ENCODE measurements at regions not wholly inside any gene's neighbourhood (a gene's known extent, or its start where the extent isn't known, plus 50 kb on each side); places are given as distances from the start of the nearest gene placed in this dataset.

- H3K4me3 ChIP-seq (replicated peaks; ENCODE audit: low read depth, low read length): no peak overlapping the region
- TF ChIP-seq, protein P1, sequence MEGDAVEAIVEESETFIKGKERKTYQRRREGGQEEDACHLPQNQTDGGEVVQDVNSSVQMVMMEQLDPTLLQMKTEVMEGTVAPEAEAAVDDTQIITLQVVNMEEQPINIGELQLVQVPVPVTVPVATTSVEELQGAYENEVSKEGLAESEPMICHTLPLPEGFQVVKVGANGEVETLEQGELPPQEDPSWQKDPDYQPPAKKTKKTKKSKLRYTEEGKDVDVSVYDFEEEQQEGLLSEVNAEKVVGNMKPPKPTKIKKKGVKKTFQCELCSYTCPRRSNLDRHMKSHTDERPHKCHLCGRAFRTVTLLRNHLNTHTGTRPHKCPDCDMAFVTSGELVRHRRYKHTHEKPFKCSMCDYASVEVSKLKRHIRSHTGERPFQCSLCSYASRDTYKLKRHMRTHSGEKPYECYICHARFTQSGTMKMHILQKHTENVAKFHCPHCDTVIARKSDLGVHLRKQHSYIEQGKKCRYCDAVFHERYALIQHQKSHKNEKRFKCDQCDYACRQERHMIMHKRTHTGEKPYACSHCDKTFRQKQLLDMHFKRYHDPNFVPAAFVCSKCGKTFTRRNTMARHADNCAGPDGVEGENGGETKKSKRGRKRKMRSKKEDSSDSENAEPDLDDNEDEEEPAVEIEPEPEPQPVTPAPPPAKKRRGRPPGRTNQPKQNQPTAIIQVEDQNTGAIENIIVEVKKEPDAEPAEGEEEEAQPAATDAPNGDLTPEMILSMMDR (IDR thresholded peaks at IDR 0.05; ENCODE audit: low read length, missing control alignments): no peak
- no peak for DNase-seq (ENCODE audit: low read depth)
Measured at GRCh38 chr3:161555320-161555719, 58.7 kb downstream of the OTOL1 start.

DNA sequence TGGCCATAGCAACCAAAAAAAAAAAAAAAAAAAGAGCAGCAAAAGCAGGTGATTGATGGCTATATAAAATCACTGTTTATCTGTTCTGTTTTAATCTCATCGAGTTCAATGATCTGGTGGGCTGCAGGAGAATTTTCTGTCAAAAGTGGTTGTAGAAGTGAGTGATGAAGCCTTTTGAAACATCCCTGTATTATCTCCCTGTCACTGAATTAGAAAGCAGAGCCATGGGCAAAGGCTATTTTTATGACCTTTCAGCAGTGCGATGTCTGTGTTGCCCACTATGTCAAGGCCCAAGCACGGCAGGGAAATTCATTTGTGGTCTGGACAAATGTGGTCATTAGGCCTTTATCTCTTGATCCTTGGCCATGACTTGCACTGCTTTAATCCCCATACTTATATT is 59.9 kb downstream of the OTOL1 start:
- TF ChIP-seq, protein P1 (IDR thresholded peaks at IDR 0.05; ENCODE audit: low read length, missing control alignments): no peak
- no peak for DNase-seq (ENCODE audit: low read depth)
- no peak overlapping the region for H3K4me3 ChIP-seq (replicated peaks; ENCODE audit: low read depth, low read length)

- DNase-seq (ENCODE audit: low read depth): no peak
Measured at GRCh38 chr3:161556941-161557340, 60.3 kb downstream of the OTOL1 start.

DNA sequence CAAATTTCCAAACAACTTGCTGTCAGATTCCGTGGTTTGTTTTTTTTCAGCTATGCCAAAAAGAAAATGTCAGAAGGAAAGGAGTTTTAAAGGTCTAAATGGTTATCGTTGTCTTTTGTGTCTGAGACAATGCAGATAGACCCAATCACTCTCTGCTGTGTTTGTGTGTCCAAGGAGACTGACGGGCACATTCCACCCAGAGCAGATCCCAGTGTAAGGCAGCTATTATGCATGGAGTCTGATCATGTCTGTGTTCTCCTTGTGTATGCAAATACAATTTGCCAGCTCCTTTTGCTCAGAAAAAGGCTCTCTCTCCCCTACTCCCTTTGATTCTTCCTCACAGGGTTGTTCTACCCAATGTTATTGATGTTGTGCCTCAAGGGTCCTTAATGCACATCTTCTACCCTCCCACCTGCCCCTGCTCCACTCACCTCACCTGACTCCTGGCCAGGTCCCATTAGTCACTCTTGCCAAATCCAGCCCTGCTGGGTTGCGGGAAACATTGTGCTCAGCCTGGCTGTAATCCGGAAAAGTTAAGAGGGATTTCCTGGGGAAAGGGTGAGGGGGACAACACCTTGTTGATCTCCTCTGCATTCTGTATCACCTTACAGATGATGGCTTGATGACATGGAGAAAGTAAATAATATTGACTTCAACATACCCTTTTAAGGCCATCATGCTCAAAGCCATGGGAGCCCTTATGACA is 61.0 kb downstream of the OTOL1 start:
- no peak for DNase-seq (ENCODE audit: low read depth)
- TF ChIP-seq, protein P1 (IDR thresholded peaks at IDR 0.05; ENCODE audit: low read length, missing control alignments): no peak
- no peak overlapping the region for H3K4me3 ChIP-seq (replicated peaks; ENCODE audit: low read depth, low read length)

More at GRCh38 chr3:161556941-161557340, 60.3 kb downstream of the OTOL1 start:
- TF ChIP-seq, protein P1 (IDR thresholded peaks at IDR 0.05; ENCODE audit: low read length, missing control alignments): no peak
- H3K4me3 ChIP-seq (replicated peaks; ENCODE audit: low read depth, low read length): no peak overlapping the region

DNA sequence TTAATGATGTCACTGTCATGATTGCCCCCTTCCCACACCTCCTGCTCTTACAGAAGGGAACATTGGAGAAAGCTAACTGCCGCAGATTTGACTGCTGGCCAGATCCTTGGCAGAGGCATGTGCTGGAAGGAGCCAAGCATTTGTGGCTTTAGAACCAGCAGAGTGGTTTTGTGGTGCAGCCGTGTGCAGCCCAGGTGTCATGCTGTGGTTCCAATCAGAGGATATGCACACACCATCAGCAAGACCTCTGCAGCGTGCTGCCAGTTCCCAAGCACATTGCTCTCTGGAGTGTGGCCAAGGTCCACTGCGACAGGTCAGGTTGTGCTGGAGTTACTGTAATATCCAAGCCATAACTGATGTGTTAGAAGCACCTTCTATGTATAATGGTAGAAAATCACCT is 61.6 kb downstream of the OTOL1 start:
- DNase-seq (ENCODE audit: low read depth): no peak
- H3K4me3 ChIP-seq (replicated peaks; ENCODE audit: low read depth, low read length): no peak overlapping the region
- TF ChIP-seq, protein P1 (IDR thresholded peaks at IDR 0.05; ENCODE audit: low read length, missing control alignments): no peak

DNA sequence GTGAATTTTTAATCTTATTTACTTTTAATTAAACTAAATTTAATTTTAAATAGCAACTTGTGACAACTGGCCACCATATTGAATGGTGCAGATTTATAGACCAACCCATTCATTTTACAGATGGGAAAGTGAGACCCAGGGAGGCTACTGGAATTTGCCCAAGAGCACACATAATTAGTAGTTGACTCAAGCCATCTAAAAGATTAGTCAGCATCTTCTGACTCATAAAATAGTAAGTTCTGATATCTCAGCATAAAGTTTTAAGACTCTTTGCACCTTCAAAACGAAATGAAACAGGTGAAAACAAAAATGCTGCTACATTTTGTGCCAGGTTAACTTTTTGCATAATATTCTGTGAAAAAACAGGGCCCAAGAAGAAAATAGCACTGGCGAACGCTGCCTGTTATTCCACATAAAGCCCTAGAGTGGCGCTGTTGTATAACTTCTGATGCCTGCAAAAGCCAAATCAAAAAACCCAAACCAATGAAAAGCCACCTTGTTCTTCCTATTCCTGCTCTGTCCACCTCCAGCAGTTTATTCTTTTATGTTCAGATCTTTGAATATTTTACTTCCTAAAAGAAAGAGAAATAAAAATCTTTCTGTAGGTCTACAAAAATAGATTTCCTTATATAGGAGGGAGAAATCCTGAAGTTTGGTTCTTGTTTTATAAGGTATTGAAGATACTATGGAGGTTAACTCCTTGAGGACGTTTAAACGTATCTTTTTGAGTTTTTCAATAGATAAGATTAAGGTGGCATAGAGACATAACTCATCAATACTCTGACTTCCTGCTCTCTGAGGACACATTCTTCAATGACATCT is 62.8 kb downstream of the OTOL1 start:
- TF ChIP-seq, protein P1 (IDR thresholded peaks at IDR 0.05; ENCODE audit: low read length, missing control alignments): peak; percentile 88
- peak; percentile 59 for DNase-seq (ENCODE audit: low read depth)

More for the DNA sequence above, 62.8 kb downstream of the OTOL1 start:
- H3K4me3 ChIP-seq (replicated peaks; ENCODE audit: low read depth, low read length): no peak overlapping the region
